ENCODE measurements at regions not wholly inside any gene's neighbourhood (a gene's known extent, or its start where the extent isn't known, plus 50 kb on each side); places are given as distances from the start of the nearest gene placed in this dataset.

DNA sequence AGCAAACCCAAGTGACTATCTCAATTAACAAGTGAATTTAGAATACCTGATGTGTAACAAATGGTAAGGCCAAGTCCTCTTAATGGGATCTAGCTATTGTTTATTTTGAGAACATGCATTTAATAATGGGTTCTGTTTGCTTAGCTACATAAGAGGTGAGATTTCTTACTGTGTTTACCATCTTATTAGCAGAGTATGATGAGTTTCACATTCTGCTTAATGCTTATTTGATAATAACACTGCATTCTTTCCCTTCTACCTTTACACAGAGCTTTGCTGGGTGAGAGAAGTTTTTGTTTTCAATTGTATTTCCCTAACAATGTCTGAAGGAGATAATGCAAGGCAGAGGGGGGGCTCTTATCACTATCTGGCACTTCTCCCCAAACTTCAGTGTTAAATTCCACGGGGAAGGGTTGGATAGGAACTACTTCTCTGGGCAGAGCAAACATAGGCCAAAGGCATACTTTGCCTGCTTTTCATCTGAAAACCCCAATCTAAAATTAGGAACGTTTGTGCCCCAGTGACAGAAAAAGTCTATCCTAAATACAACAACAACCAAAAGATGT is 129.0 kb upstream of the ATXN7L3B start:
- DNase-seq (ENCODE audit: low read depth), result no peak
- TF ChIP-seq, protein P1, sequence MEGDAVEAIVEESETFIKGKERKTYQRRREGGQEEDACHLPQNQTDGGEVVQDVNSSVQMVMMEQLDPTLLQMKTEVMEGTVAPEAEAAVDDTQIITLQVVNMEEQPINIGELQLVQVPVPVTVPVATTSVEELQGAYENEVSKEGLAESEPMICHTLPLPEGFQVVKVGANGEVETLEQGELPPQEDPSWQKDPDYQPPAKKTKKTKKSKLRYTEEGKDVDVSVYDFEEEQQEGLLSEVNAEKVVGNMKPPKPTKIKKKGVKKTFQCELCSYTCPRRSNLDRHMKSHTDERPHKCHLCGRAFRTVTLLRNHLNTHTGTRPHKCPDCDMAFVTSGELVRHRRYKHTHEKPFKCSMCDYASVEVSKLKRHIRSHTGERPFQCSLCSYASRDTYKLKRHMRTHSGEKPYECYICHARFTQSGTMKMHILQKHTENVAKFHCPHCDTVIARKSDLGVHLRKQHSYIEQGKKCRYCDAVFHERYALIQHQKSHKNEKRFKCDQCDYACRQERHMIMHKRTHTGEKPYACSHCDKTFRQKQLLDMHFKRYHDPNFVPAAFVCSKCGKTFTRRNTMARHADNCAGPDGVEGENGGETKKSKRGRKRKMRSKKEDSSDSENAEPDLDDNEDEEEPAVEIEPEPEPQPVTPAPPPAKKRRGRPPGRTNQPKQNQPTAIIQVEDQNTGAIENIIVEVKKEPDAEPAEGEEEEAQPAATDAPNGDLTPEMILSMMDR (IDR thresholded peaks at IDR 0.05; ENCODE audit: low read depth, low read length, missing control alignments), result no peak

DNA sequence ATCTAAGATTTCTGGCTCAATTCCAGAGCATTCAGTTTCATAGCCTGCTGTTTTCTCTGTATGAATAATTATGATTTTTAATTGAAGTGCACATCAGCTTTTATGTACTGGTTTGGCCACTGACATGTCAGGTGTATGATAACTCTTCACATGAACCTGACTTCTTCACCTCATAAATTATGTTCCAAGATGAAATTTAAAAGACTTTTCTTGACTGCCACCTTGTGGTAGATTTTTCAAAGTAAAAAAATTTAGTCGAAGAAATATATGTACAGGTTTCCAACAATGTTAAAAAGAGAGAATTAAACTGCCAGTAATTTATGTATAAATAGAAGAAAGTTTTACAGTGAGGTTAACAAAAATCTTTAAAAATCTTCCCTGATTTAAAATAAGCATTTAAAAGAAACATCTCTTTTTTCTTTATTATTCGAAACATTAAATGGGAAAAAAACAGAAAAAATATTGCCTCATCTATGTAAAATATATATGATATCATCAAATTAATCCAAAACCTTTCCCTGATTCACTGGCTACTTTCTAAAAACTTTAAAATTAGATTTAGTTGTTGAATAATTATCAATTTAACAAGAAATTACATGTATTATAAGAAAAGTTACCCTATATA is 124.9 kb upstream of the ATXN7L3B start:
- no peak for DNase-seq (ENCODE audit: low read depth)
- TF ChIP-seq, protein P1 (IDR thresholded peaks at IDR 0.05; ENCODE audit: low read depth, low read length, missing control alignments), result peak; percentile 21
- H3K4me3 ChIP-seq (ENCODE audit: low read depth, low read length), result no peak overlapping the region

More for the DNA sequence above, 129.0 kb upstream of the ATXN7L3B start:
- no peak overlapping the region for H3K4me3 ChIP-seq (ENCODE audit: low read depth, low read length)

DNA sequence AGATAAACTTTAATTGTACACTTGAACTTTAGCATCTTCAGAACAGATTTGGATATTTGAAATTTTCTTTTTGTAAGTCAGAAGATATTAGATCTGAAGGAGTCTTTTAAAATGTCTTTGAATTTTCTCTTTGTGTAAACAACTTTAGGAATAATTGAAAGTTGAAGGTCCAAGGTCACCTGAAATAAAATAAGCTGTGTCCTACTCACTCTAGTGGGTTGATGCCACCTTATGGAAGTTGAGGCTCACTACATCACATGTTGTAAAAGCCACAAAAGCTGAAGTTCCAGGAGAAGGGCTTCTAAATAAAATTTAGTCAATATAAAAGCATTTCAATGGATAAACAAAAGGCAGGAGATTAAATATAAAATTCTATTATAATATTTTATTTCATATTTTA is 122.0 kb upstream of the ATXN7L3B start:
- no peak overlapping the region for H3K4me3 ChIP-seq (ENCODE audit: low read depth, low read length)
- no peak for DNase-seq (ENCODE audit: low read depth)
- TF ChIP-seq, protein P1 (IDR thresholded peaks at IDR 0.05; ENCODE audit: low read depth, low read length, missing control alignments), result peak; percentile 44

DNA sequence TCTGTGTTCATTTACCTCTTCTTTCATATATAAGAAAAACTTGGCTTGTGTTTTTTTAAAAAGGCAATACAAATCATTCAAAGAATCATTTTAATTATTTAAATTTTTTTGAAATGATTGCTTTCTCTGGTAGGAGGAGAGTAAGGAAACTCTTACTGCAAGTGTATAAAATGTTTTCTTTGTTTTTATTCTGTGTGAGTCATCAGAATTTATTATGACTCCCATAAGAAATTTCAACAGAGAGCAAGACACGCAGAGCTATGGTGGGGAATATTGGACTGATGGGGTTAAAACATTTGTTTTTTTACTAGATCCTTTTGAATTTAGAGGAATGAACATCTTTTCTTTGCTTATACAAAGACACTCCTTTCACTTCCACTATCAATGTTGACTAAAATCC is 119.1 kb upstream of the ATXN7L3B start:
- TF ChIP-seq, protein P1 (IDR thresholded peaks at IDR 0.05; ENCODE audit: low read depth, low read length, missing control alignments), result no peak
- H3K4me3 ChIP-seq (ENCODE audit: low read depth, low read length), result no peak overlapping the region
- no peak for DNase-seq (ENCODE audit: low read depth)

DNA sequence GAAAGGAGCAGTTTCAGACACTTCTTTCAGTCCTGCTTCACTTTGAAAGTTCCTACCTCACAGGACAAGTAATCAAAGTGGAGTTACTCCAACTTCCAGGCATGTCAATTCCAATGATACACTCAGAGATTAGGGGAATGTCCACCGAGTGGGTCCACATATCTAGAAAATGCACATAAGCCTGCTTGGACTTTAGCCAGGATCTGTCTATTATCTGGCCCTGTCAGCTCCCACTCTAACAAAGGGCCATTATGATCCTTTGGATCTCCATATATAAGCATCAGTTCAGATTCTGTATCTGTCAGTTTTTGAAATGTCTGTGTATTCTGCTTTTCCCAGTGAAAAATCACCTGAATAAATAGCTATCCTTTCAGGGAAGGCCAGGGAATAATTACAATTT is 112.9 kb upstream of the ATXN7L3B start:
- DNase-seq (ENCODE audit: low read depth), result no peak
- TF ChIP-seq, protein P1 (IDR thresholded peaks at IDR 0.05; ENCODE audit: low read depth, low read length, missing control alignments), result no peak
- H3K4me3 ChIP-seq (ENCODE audit: low read depth, low read length), result no peak overlapping the region

DNA sequence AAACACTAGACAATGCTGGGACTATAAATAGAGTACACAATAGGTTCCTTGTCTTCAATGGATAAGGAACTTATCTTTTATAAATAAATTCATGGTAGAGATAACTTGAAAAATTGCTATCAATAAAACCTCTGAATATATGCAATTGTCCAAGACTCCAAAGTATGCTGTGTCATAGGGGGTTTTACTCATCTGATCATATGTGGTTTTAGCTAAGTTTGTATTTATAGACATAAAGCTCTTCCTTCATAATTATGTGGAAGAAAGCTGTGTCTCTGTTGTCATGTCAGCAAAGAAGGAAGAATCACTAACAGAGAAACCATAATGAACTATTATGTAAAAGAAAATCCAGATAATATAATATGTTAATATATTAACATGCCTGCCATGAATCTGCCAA is 111.5 kb upstream of the ATXN7L3B start:
- TF ChIP-seq, protein P1 (IDR thresholded peaks at IDR 0.05; ENCODE audit: low read depth, low read length, missing control alignments), result no peak
- no peak for DNase-seq (ENCODE audit: low read depth)

DNA sequence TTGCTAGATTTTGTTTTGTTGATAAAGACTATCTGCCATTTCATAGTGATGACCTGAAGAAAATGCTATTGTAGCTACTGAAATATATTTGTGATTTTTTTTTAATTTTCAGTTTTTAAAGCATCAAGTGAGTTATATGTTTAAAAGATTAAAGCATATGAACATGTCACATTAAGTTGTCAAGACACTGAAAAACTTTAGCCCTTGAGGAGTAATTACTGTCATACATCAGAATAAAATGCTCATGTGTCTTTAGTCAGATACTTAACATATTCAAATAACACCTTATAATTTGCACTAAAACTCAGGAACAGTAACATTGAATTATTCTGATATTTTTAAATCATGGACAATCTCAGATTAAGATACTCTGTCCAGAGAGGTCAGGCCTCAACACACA is 108.1 kb upstream of the ATXN7L3B start:
- H3K4me3 ChIP-seq (ENCODE audit: low read depth, low read length), result no peak overlapping the region
- no peak for DNase-seq (ENCODE audit: low read depth)
- TF ChIP-seq, protein P1 (IDR thresholded peaks at IDR 0.05; ENCODE audit: low read depth, low read length, missing control alignments), result no peak

More for the DNA sequence above, 111.5 kb upstream of the ATXN7L3B start:
- no peak overlapping the region for H3K4me3 ChIP-seq (ENCODE audit: low read depth, low read length)
